Smooth muscle cell (in vitro differentiated cells): ENCODE measurements at regions not wholly inside any gene's neighbourhood (a gene's known extent, or its start where the extent isn't known, plus 50 kb on each side); places are given as distances from the start of the nearest gene placed in this dataset.

Experiments
- DNase-seq: peaks from one replicate; lab custom pipeline; 2025; ENCODE audit not compliant: unreplicated experiment; lab: John Stamatoyannopoulos, UW
- H2AFZ ChIP-seq: fragments of 200-600 bp; sonication (generic); 2 replicates; pipeline ENCODE4 v1.6.0; 2016; ENCODE audit warnings: antibody characterized with exemption, low read depth, mild to moderate bottlenecking
- H3F3A ChIP-seq: fragments of 200-600 bp; sonication (generic); 2 replicates; pipeline ENCODE4 v1.6.0; 2017; ENCODE audit warnings: antibody characterized with exemption, low read depth
- H3K27ac ChIP-seq: fragments of 200-600 bp; sonication (generic); 2 replicates; pipeline ENCODE4 v1.5.1; 2016; ENCODE audit warnings: low read depth, mild to moderate bottlenecking
- H3K27me3 ChIP-seq: fragments of 200-600 bp; sonication (generic); 2 replicates; pipeline ENCODE4 v1.6.1; 2016; ENCODE audit warnings: low read depth, mild to moderate bottlenecking
- H3K36me3 ChIP-seq: fragments of 200-600 bp; sonication (generic); 2 replicates; pipeline ENCODE4 v1.5.1; 2016; ENCODE audit warnings: low read depth
- H3K4me1 ChIP-seq: fragments of 200-600 bp; sonication (generic); 2 replicates; pipeline ENCODE4 v1.5.1; 2016; ENCODE audit warnings: low read depth
- H3K4me2 ChIP-seq: fragments of 200-600 bp; sonication (generic); 2 replicates; pipeline ENCODE4 v1.6.0; 2016; ENCODE audit warnings: mild to moderate bottlenecking
- H3K4me3 ChIP-seq: fragments of 200-600 bp; sonication (generic); 2 replicates; pipeline ENCODE4 v1.5.1; 2016; ENCODE audit warnings: mild to moderate bottlenecking
- H3K79me2 ChIP-seq: fragments of 200-600 bp; sonication (generic); 2 replicates; pipeline ENCODE4 v1.6.0; 2016; ENCODE audit warnings: low read depth, mild to moderate bottlenecking
- H3K9ac ChIP-seq: fragments of 200-600 bp; sonication (generic); 2 replicates; pipeline ENCODE4 v1.6.0; 2016; ENCODE audit warnings: low read depth
- H3K9me3 ChIP-seq: fragments of 200-600 bp; sonication (generic); replicated peaks from 2 replicates; pipeline ENCODE4 v1.5.1; 2016; ENCODE audit warnings: low read depth
- H4K20me1 ChIP-seq: fragments of 200-600 bp; sonication (generic); 2 replicates; pipeline ENCODE4 v1.6.0; 2016; ENCODE audit warnings: low read depth
- CTCF ChIP-seq: fragments of 200-600 bp; sonication (generic); IDR thresholded peaks from 2 replicates; pipeline ENCODE4 v1.5.1; 2017; ENCODE audit warnings: borderline replicate concordance, mild to moderate bottlenecking, antibody characterized with exemption; ENCODE audit not compliant: insufficient read depth, poor library complexity, severe bottlenecking
- WGBS: methylation state at CpG from one replicate; pipeline ENCODE4 v1.1.7; 2016; ENCODE audit warnings: low lambda C conversion rate; 5-methylcytosine and 5-hydroxymethylcytosine counted together

- no peak overlapping the region for H3K27ac ChIP-seq
- H3K27me3 ChIP-seq = no peaks in the 10 kb centered on the region
- no peaks in the 10 kb centered on the region for H4K20me1 ChIP-seq
- H3K4me3 ChIP-seq = no peak overlapping the region
- DNase-seq = no peak
- no peak for TF ChIP-seq CTCF
- H3K9me3 ChIP-seq = no peaks in the 10 kb centered on the region
- no peak overlapping the region for H2AFZ ChIP-seq
- H3K9ac ChIP-seq = no peak overlapping the region
- H3K79me2 ChIP-seq = no peaks in the 10 kb centered on the region
- H3F3A ChIP-seq = no peaks in the 10 kb centered on the region
- H3K4me2 ChIP-seq = no peak overlapping the region
- WGBS = 87% methylated on average over 1 of the region's 1 CpG
- no peaks in the 10 kb centered on the region for H3K36me3 ChIP-seq
- no peaks in the 10 kb centered on the region for H3K4me1 ChIP-seq
Observed at GRCh38 chr10:54914049-54914448, 113.0 kb upstream of the PCDH15 start.

GRCh38 chr10:54909165-54909564, 108.1 kb upstream of the PCDH15 start:
- H3K79me2 ChIP-seq = no peaks in the 10 kb centered on the region
- H3K9ac ChIP-seq = no peak overlapping the region
- H3K27me3 ChIP-seq = no peaks in the 10 kb centered on the region
- no peaks in the 10 kb centered on the region for H3K4me1 ChIP-seq
- DNase-seq = no peak
- no peaks in the 10 kb centered on the region for H3F3A ChIP-seq
- TF ChIP-seq CTCF = no peak
- H3K4me3 ChIP-seq = no peak overlapping the region
- H3K9me3 ChIP-seq = no peaks in the 10 kb centered on the region
- no peak overlapping the region for H3K27ac ChIP-seq
- no peaks in the 10 kb centered on the region for H3K36me3 ChIP-seq
- H4K20me1 ChIP-seq = no peaks in the 10 kb centered on the region
- 74% methylated on average over 4 of the region's 4 CpGs for WGBS
- no peak overlapping the region for H2AFZ ChIP-seq
- no peak overlapping the region for H3K4me2 ChIP-seq

GRCh38 chr10:54908019-54908418, 107.0 kb upstream of the PCDH15 start:
- no peaks in the 10 kb centered on the region for H3K9me3 ChIP-seq
- WGBS = 89% methylated on average over 3 of the region's 3 CpGs
- no peaks in the 10 kb centered on the region for H3K27me3 ChIP-seq
- H3F3A ChIP-seq = no peaks in the 10 kb centered on the region
- no peak overlapping the region for H3K27ac ChIP-seq
- no peak for TF ChIP-seq CTCF
- no peak overlapping the region for H3K4me3 ChIP-seq
- no peak for DNase-seq
- no peak overlapping the region for H2AFZ ChIP-seq
- H3K36me3 ChIP-seq = no peaks in the 10 kb centered on the region
- H3K79me2 ChIP-seq = no peaks in the 10 kb centered on the region
- H4K20me1 ChIP-seq = no peaks in the 10 kb centered on the region
- no peak overlapping the region for H3K4me2 ChIP-seq
- no peaks in the 10 kb centered on the region for H3K4me1 ChIP-seq
- no peak overlapping the region for H3K9ac ChIP-seq

- no peak for DNase-seq
- no peak for TF ChIP-seq CTCF
- Histone ChIP-seq H2AFZ (no peak overlapping the region), H3K9ac (no peak overlapping the region), H3K79me2 (no peaks in the 10 kb centered on the region), H3F3A (no peaks in the 10 kb centered on the region), H3K9me3 (no peaks in the 10 kb centered on the region), H4K20me1 (no peaks in the 10 kb centered on the region), H3K4me3 (no peak overlapping the region), H3K27me3 (no peaks in the 10 kb centered on the region), H3K4me1 (no peaks in the 10 kb centered on the region), H3K36me3 (no peaks in the 10 kb centered on the region), H3K4me2 (no peak overlapping the region), H3K27ac (no peak overlapping the region)
Observed at GRCh38 chr10:54906940-54907339, 105.9 kb upstream of the PCDH15 start.
